ENCODE measurements at regions not wholly inside any gene's neighbourhood (a gene's known extent, or its start where the extent isn't known, plus 50 kb on each side); places are given as distances from the start of the nearest gene placed in this dataset.

DNA sequence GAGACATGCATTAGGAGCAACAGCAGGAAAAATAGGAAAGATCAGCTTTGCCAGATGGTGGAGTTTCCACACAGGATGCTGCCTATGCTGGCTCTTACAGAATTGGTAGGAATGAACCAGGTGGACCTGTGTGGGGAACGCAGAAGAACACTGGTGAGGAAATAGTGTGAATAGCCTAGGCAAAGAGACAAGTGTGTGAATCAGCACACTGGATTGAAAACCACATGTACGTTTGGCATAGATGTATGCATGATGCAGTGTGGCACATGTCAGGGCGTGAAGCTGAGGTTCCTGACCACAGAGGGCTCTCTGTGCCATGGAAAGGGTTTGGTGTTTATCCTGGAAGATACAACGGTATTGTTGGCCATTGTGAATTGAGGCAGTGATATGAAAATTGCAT is 156.5 kb upstream of the SLC10A2 start:
- TF ChIP-seq POLR2AphosphoS5 (IDR thresholded peaks at IDR 0.05; ENCODE audit: low read depth, low read length) (no peak), SP2 (IDR thresholded peaks at IDR 0.05; ENCODE audit: low read length) (no peak), PHF8 (conservative IDR thresholded peaks at IDR 0.05; ENCODE audit: low read depth, low read length) (no peak), YY1 (IDR thresholded peaks at IDR 0.05; ENCODE audit: low read depth, low read length) (no peak), CREB1 (IDR thresholded peaks at IDR 0.05) (no peak), KDM4A (IDR thresholded peaks at IDR 0.05; ENCODE audit: low read depth, low read length, severe bottlenecking) (no peak), SRF (IDR thresholded peaks at IDR 0.05; ENCODE audit: low read depth, low read length) (no peak), TEAD4 (IDR thresholded peaks at IDR 0.05; ENCODE audit: low read depth, low read length) (no peak), CHD2 (IDR thresholded peaks at IDR 0.05; ENCODE audit: low read length) (no peak), CTBP2 (IDR thresholded peaks at IDR 0.05; ENCODE audit: borderline replicate concordance, insufficient read depth, insufficient read length, low read length) (no peak), CEBPB (IDR thresholded peaks at IDR 0.05; ENCODE audit: low read depth, low read length) (no peak), MAFK (IDR thresholded peaks at IDR 0.05; ENCODE audit: low read depth, low read length) (no peak)
- TF ChIP-seq, protein P1, sequence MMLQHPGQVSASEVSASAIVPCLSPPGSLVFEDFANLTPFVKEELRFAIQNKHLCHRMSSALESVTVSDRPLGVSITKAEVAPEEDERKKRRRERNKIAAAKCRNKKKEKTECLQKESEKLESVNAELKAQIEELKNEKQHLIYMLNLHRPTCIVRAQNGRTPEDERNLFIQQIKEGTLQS (IDR thresholded peaks at IDR 0.05; ENCODE audit: insufficient read depth, low read depth, low read length): no peak
- Histone ChIP-seq H2AK5ac (ENCODE audit: low read depth, low read length) (no peak overlapping the region), H3K4me2 (ENCODE audit: insufficient read depth in 1 of 2, low read depth in 2 of 2, low read length in 2 of 2) (no peak overlapping the region), H3K56ac (replicated peaks; ENCODE audit: insufficient read length, low read depth, low read length) (no peak overlapping the region), H2BK15ac (ENCODE audit: low read length) (no peak overlapping the region), H3K4me3 (ENCODE audit: extremely low read depth in 1 of 4, insufficient read depth in 2 of 4, low read depth in 3 of 4, low read length in 4 of 4) (no peak overlapping the region), H3K18ac (ENCODE audit: extremely low read depth, low read length) (no peak overlapping the region), H4K8ac (ENCODE audit: extremely low read depth, insufficient read depth, low read length) (no peak overlapping the region), H4K5ac (ENCODE audit: insufficient read length, low read depth, low read length) (no peak overlapping the region), H3K9ac (replicated peaks in 1 of 4; ENCODE audit: extremely low read depth in 1 of 4, low read depth in 3 of 4, low read length in 3 of 4) (no peak overlapping the region), H3K4ac (replicated peaks; ENCODE audit: insufficient read length, low read depth, low read length) (no peak overlapping the region), H3K9me3 (ENCODE audit: insufficient read depth in 2 of 2, low read depth in 1 of 2, low read length in 1 of 2) (no peaks in the 10 kb centered on the region), H2BK12ac (ENCODE audit: low read depth, low read length) (no peak overlapping the region), H2BK5ac (ENCODE audit: low read depth, low read length) (no peak overlapping the region), H3K4me1 (replicated peaks in 1 of 4; ENCODE audit: control insufficient read depth in 3 of 4, insufficient read depth in 4 of 4, low read length in 3 of 4) (no peaks in the 10 kb centered on the region), H3K23ac (ENCODE audit: insufficient read length) (no peak overlapping the region), H3K27ac (ENCODE audit: low read depth, low read length) (no peak overlapping the region), H3K23me2 (ENCODE audit: low read depth, low read length) (no peaks in the 10 kb centered on the region), H2AFZ (ENCODE audit: low read length) (no peak overlapping the region), H3K79me1 (ENCODE audit: low read depth, low read length) (no peaks in the 10 kb centered on the region), H3K79me2 (ENCODE audit: control insufficient read depth in 1 of 2, insufficient read depth in 2 of 2, low read length in 2 of 2) (no peaks in the 10 kb centered on the region), H4K91ac (replicated peaks; ENCODE audit: insufficient read length, low read length) (no peak overlapping the region), H2BK120ac (replicated peaks; ENCODE audit: low read depth, low read length) (no peak overlapping the region), H3K27me3 (replicated peaks in 1 of 4; ENCODE audit: control insufficient read depth in 3 of 4, extremely low read depth in 1 of 4, insufficient read depth in 3 of 4, low read length in 3 of 4) (no peaks in the 10 kb centered on the region), H3K14ac (ENCODE audit: insufficient read length) (no peak overlapping the region), H2BK20ac (ENCODE audit: low read length) (no peak overlapping the region), H4K20me1 (replicated peaks in 1 of 2; ENCODE audit: control insufficient read depth in 1 of 2, insufficient read depth in 2 of 2, low read length in 2 of 2) (no peaks in the 10 kb centered on the region), H3K36me3 (ENCODE audit: control insufficient read depth in 2 of 4, insufficient read depth in 4 of 4, low read length in 3 of 4) (no peaks in the 10 kb centered on the region)
- DNase-seq (ENCODE audit: low read depth in 1 of 2, low spot score in 2 of 2) (no peak), FAIRE-seq (no peak)
- CTCF ChIA-PET (ENCODE audit: partially characterized antibody): interaction anchor here (0.6 kb wide), 1 partner anchor 33 kb away, joined by 5 read pairs; no protein-coding TSS in a partner anchor
- 92% methylated on average over 4 of the region's 4 CpGs; no CpG with 5 or more reads in 1 of the 2 experiments for WGBS, 2 experiments (ENCODE audit: extremely low coverage in 1 of 2, insufficient coverage in 1 of 2, insufficient read length in 1 of 2, insufficient replicate concordance in 2 of 2, low coverage in 1 of 2, low lambda C conversion rate in 2 of 2, missing lambda C conversion rate in 1 of 2)
- POLR2A ChIA-PET (ENCODE audit: partially characterized antibody): no interaction called here
